Esophagus squamous epithelium (tissue), 4 donors: ENCODE measurements at regions not wholly inside any gene's neighbourhood (a gene's known extent, or its start where the extent isn't known, plus 50 kb on each side); places are given as distances from the start of the nearest gene placed in this dataset.

Source experiments
- POLR2A ChIP-seq, 4 donors: fragments of 450-650 bp; IDR thresholded peaks; one replicate each; pipeline ENCODE4 v1.6.1; 2017; ENCODE audit warnings: antibody characterized with exemption in 4 of 4, mild to moderate bottlenecking in 4 of 4, moderate library complexity in 3 of 4
- TF ChIP-seq, protein P1 (sequence below), 6 experiments: fragments of 450-650 bp in 4 of 6; fragments of 200-600 bp in 2 of 6; sonication (generic) in 2 of 6; IDR thresholded peaks; one replicate each; pipeline ENCODE4 v1.5.1; 2016 to 2019; ENCODE audit warnings: antibody characterized with exemption in 6 of 6, mild to moderate bottlenecking in 4 of 6, moderate library complexity in 4 of 6

GRCh38 chr15:79700951-79701480 is 195.8 kb downstream of the MTHFS start:
- no peak for TF ChIP-seq POLR2A (IDR thresholded peaks at IDR 0.05)
- TF ChIP-seq, protein P1, sequence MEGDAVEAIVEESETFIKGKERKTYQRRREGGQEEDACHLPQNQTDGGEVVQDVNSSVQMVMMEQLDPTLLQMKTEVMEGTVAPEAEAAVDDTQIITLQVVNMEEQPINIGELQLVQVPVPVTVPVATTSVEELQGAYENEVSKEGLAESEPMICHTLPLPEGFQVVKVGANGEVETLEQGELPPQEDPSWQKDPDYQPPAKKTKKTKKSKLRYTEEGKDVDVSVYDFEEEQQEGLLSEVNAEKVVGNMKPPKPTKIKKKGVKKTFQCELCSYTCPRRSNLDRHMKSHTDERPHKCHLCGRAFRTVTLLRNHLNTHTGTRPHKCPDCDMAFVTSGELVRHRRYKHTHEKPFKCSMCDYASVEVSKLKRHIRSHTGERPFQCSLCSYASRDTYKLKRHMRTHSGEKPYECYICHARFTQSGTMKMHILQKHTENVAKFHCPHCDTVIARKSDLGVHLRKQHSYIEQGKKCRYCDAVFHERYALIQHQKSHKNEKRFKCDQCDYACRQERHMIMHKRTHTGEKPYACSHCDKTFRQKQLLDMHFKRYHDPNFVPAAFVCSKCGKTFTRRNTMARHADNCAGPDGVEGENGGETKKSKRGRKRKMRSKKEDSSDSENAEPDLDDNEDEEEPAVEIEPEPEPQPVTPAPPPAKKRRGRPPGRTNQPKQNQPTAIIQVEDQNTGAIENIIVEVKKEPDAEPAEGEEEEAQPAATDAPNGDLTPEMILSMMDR (IDR thresholded peaks at IDR 0.05), result no peak
